HEK293 (cell line): ENCODE measurements at regions not wholly inside any gene's neighbourhood (a gene's known extent, or its start where the extent isn't known, plus 50 kb on each side); places are given as distances from the start of the nearest gene placed in this dataset.

Experiments
- CTCF ChIA-PET: fragments of 350-600 bp; formaldehyde crosslinking; extraction: SDS; loops from one replicate; lab custom pipeline; 2021; ENCODE audit warnings: antibody characterized with exemption; lab: Yijun Ruan, JAX
- POLR2A ChIA-PET: fragments of 300-600 bp; formaldehyde crosslinking; extraction: SDS; loops from one replicate; lab custom pipeline; 2020; ENCODE audit warnings: antibody characterized with exemption, inconsistent platforms; lab: Yijun Ruan, JAX
- H3K27ac ChIP-seq: fragments of 200-500 bp; sonication (Bioruptor generic); 2 replicates; pipeline ENCODE4 v1.5.1; 2014; ENCODE audit warnings: low read depth, low read length, control low read depth, inconsistent platforms; ENCODE audit errors: extremely low read depth
- H3K36me3 ChIP-seq, 2 experiments: fragments of 200-500 bp in 1 of 2; sonication (Bioruptor generic) in 1 of 2; 1 replicate in 1 of 2; 2 replicates in 1 of 2; pipeline ENCODE4 v1.5.1; 2014 to 2017; ENCODE audit warnings: inconsistent platforms in 2 of 2, low read length in 2 of 2; ENCODE audit not compliant: control insufficient read depth in 2 of 2, insufficient read depth in 1 of 2
- H3K4me1 ChIP-seq: fragments of 200-500 bp; sonication (Bioruptor generic); 2 replicates; pipeline ENCODE4 v1.5.1; 2014; ENCODE audit warnings: mild to moderate bottlenecking, low read length, inconsistent platforms; ENCODE audit not compliant: control insufficient read depth, insufficient read depth
- H3K4me3 ChIP-seq: 2 replicates; pipeline ENCODE4 v1.5.1; 2011; ENCODE audit warnings: low read depth, mild to moderate bottlenecking, control low read depth, low read length, moderate library complexity
- H3K9me3 ChIP-seq: fragments of 200-500 bp; sonication (Bioruptor generic); 2 replicates; pipeline ENCODE4 v1.5.1; 2014; ENCODE audit warnings: low read depth, low read length, inconsistent platforms; ENCODE audit not compliant: control insufficient read depth, insufficient read depth
- GLIS1 ChIP-seq: fragments of 450-650 bp; formaldehyde crosslinking; IDR thresholded peaks from 2 replicates; pipeline ENCODE4 v1.5.1; 2016; ENCODE audit warnings: missing biosample characterization, missing genetic modification characterization
- IKZF3 ChIP-seq: fragments of 450-650 bp; IDR thresholded peaks from 2 replicates; pipeline ENCODE4 v1.5.0; 2018; ENCODE audit warnings: missing biosample characterization, mild to moderate bottlenecking, missing genetic modification characterization, moderate library complexity
- SP7 ChIP-seq: fragments of 450-650 bp; formaldehyde crosslinking; IDR thresholded peaks from 2 replicates; pipeline ENCODE4 v1.5.1; 2016; ENCODE audit warnings: missing biosample characterization, missing genetic modification characterization
- ZBTB20 ChIP-seq: fragments of 450-650 bp; formaldehyde crosslinking; IDR thresholded peaks from 2 replicates; pipeline ENCODE4 v1.5.1; 2016; ENCODE audit warnings: missing biosample characterization, missing genetic modification characterization
- ZNF10 ChIP-seq: fragments of 450-650 bp; formaldehyde crosslinking; IDR thresholded peaks from 2 replicates; pipeline ENCODE4 v1.5.1; 2017; ENCODE audit warnings: missing biosample characterization, missing genetic modification characterization
- ZNF175 ChIP-seq: fragments of 450-650 bp; formaldehyde crosslinking; IDR thresholded peaks from 2 replicates; pipeline ENCODE4 v1.5.1; 2016; ENCODE audit warnings: missing biosample characterization, missing genetic modification characterization
- ZNF19 ChIP-seq: fragments of 450-650 bp; formaldehyde crosslinking; IDR thresholded peaks from 2 replicates; pipeline ENCODE4; 2016; ENCODE audit warnings: missing biosample characterization, missing genetic modification characterization, low read depth
- ZNF214 ChIP-seq: fragments of 450-650 bp; formaldehyde crosslinking; IDR thresholded peaks from 2 replicates; pipeline ENCODE4 v1.5.1; 2017; ENCODE audit warnings: missing biosample characterization, mild to moderate bottlenecking, missing genetic modification characterization, borderline replicate concordance
- ZNF248 ChIP-seq: fragments of 450-650 bp; formaldehyde crosslinking; IDR thresholded peaks from 2 replicates; pipeline ENCODE4 v1.5.1; 2017; ENCODE audit warnings: missing biosample characterization, missing genetic modification characterization
- ZNF302 ChIP-seq: fragments of 450-650 bp; formaldehyde crosslinking; IDR thresholded peaks from 2 replicates; pipeline ENCODE4 v1.5.1; 2016; ENCODE audit warnings: missing biosample characterization, missing genetic modification characterization, low read depth
- ZNF404 ChIP-seq: fragments of 450-650 bp; formaldehyde crosslinking; IDR thresholded peaks from 2 replicates; pipeline ENCODE4 v1.5.1; 2017; ENCODE audit warnings: missing biosample characterization, missing genetic modification characterization
- ZNF48 ChIP-seq: fragments of 450-650 bp; formaldehyde crosslinking; IDR thresholded peaks from 2 replicates; pipeline ENCODE4 v1.5.1; 2016; ENCODE audit warnings: missing biosample characterization, missing genetic modification characterization
- ZNF514 ChIP-seq: fragments of 450-650 bp; formaldehyde crosslinking; IDR thresholded peaks from 2 replicates; pipeline ENCODE4 v1.5.1; 2016; ENCODE audit warnings: missing biosample characterization, missing genetic modification characterization
- ZNF610 ChIP-seq: fragments of 450-650 bp; formaldehyde crosslinking; IDR thresholded peaks from 2 replicates; pipeline ENCODE4 v1.5.1; 2016; ENCODE audit warnings: missing biosample characterization, missing genetic modification characterization, borderline replicate concordance
- ZNF701 ChIP-seq: fragments of 450-650 bp; formaldehyde crosslinking; IDR thresholded peaks from 2 replicates; pipeline ENCODE4 v1.5.1; 2016; ENCODE audit warnings: missing biosample characterization, missing genetic modification characterization
- ZNF830 ChIP-seq: fragments of 450-650 bp; IDR thresholded peaks from 2 replicates; pipeline ENCODE4 v1.5.0; 2018; ENCODE audit warnings: missing biosample characterization, missing genetic modification characterization, low read depth, mild to moderate bottlenecking, moderate library complexity
- ZSCAN23 ChIP-seq: fragments of 450-650 bp; formaldehyde crosslinking; IDR thresholded peaks from 2 replicates; pipeline ENCODE4 v1.5.1; 2016; ENCODE audit warnings: missing biosample characterization, missing genetic modification characterization
- TF ChIP-seq, protein P1 (sequence below): fragments of 450-650 bp; formaldehyde crosslinking; IDR thresholded peaks from 2 replicates; pipeline ENCODE4 v1.5.1; 2017; ENCODE audit warnings: missing biosample characterization, missing genetic modification characterization
- TF ChIP-seq, protein P2 (sequence below): fragments of 450-650 bp; formaldehyde crosslinking; conservative IDR thresholded peaks from 2 replicates; pipeline ENCODE4 v1.5.1; 2016; ENCODE audit warnings: low read depth, missing biosample characterization, missing genetic modification characterization
- TF ChIP-seq, protein P3 (sequence below): fragments of 450-650 bp; formaldehyde crosslinking; IDR thresholded peaks from 2 replicates; pipeline ENCODE4 v1.5.1; 2016; ENCODE audit warnings: missing biosample characterization, missing genetic modification characterization
- TF ChIP-seq, protein P4 (sequence below): fragments of 450-650 bp; formaldehyde crosslinking; IDR thresholded peaks from 2 replicates; pipeline ENCODE4 v1.5.1; 2016; ENCODE audit warnings: missing biosample characterization, missing genetic modification characterization

DNA sequence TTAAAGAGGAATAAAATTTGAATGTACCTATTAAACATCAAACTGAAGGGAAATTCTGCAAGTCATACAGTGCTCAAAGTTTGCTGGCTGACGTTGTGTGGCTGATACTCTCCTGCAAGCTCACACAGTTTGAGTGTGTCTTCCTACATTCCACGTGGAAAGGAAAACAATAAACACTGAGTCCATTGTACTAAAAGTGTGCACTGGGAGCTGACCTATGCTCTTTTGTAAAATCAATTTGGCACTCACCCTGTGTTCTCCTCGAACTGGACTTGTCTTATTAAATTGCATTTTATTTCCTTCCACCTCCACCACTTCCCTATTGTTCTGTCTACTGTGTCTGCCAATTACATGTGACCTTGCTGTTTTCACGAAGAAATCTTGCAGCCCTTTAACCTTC, 458.0 kb downstream of the CPS1 start (continued):
- TF ChIP-seq ZNF214 = no peak
- no peak for TF ChIP-seq ZNF514 (tag by site-specific recombination)
- no peak for TF ChIP-seq ZNF610 (tag by site-specific recombination)
- TF ChIP-seq, all 188 proteins: peak for 0

DNA sequence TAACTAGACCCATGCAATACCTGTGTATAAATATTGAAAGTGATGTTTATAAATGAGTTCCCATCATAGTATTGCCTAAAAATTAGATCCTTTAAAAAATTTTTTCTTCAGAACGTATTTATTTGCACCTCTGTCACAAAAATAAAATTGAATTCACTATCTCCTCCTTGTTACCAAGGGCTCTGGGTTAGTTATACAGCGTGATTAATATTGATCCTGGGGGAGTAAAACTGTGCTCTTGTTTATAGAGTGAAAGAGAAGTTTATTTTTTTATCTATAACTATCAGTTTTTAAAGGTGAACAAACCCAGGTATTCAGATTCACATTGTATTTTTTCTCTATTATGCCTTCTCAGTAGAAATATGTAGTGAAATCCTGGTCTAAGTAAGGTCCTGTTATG, 458.5 kb downstream of the CPS1 start:
- POLR2A ChIA-PET = no interaction called here
- TF ChIP-seq ZNF404 (tag by site-specific recombination) (no peak), ZNF701 (tag by site-specific recombination) (no peak), ZNF19 (tag by site-specific recombination) (no peak), ZNF10 (tag by site-specific recombination) (no peak), ZNF830 (no peak), ZNF175 (tag by site-specific recombination) (no peak), IKZF3 (tag by site-specific recombination) (no peak), GLIS1 (tag by site-specific recombination) (no peak), SP7 (tag by site-specific recombination) (no peak), ZBTB20 (tag by site-specific recombination) (no peak), ZSCAN23 (tag by site-specific recombination) (no peak), ZNF48 (tag by site-specific recombination) (no peak), ZNF302 (tag by site-specific recombination) (no peak), ZNF248 (tag by site-specific recombination) (no peak)
- TF ChIP-seq, protein P1, sequence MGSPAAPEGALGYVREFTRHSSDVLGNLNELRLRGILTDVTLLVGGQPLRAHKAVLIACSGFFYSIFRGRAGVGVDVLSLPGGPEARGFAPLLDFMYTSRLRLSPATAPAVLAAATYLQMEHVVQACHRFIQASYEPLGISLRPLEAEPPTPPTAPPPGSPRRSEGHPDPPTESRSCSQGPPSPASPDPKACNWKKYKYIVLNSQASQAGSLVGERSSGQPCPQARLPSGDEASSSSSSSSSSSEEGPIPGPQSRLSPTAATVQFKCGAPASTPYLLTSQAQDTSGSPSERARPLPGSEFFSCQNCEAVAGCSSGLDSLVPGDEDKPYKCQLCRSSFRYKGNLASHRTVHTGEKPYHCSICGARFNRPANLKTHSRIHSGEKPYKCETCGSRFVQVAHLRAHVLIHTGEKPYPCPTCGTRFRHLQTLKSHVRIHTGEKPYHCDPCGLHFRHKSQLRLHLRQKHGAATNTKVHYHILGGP (tag by site-specific recombination) = no peak
- TF ChIP-seq, protein P2, sequence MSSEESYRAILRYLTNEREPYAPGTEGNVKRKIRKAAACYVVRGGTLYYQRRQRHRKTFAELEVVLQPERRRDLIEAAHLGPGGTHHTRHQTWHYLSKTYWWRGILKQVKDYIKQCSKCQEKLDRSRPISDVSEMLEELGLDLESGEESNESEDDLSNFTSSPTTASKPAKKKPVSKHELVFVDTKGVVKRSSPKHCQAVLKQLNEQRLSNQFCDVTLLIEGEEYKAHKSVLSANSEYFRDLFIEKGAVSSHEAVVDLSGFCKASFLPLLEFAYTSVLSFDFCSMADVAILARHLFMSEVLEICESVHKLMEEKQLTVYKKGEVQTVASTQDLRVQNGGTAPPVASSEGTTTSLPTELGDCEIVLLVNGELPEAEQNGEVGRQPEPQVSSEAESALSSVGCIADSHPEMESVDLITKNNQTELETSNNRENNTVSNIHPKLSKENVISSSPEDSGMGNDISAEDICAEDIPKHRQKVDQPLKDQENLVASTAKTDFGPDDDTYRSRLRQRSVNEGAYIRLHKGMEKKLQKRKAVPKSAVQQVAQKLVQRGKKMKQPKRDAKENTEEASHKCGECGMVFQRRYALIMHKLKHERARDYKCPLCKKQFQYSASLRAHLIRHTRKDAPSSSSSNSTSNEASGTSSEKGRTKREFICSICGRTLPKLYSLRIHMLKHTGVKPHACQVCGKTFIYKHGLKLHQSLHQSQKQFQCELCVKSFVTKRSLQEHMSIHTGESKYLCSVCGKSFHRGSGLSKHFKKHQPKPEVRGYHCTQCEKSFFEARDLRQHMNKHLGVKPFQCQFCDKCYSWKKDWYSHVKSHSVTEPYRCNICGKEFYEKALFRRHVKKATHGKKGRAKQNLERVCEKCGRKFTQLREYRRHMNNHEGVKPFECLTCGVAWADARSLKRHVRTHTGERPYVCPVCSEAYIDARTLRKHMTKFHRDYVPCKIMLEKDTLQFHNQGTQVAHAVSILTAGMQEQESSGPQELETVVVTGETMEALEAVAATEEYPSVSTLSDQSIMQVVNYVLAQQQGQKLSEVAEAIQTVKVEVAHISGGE (tag by site-specific recombination) = no peak
- TF ChIP-seq, protein P3, sequence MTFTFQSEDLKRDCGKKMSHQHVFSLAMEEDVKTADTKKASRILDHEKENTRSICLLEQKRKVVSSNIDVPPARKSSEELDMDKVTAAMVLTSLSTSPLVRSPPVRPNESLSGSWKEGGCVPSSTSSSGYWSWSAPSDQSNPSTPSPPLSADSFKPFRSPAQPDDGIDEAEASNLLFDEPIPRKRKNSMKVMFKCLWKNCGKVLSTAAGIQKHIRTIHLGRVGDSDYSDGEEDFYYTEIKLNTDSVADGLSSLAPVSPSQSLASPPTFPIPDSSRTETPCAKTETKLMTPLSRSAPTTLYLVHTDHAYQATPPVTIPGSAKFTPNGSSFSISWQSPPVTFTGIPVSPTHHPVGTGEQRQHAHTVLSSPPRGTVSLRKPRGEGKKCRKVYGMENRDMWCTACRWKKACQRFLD = no peak
- TF ChIP-seq, protein P4, sequence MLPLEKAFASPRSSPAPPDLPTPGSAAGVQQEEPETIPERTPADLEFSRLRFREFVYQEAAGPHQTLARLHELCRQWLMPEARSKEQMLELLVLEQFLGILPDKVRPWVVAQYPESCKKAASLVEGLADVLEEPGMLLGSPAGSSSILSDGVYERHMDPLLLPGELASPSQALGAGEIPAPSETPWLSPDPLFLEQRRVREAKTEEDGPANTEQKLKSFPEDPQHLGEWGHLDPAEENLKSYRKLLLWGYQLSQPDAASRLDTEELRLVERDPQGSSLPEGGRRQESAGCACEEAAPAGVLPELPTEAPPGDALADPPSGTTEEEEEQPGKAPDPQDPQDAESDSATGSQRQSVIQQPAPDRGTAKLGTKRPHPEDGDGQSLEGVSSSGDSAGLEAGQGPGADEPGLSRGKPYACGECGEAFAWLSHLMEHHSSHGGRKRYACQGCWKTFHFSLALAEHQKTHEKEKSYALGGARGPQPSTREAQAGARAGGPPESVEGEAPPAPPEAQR (tag by site-specific recombination) = no peak
- TF ChIP-seq, all 188 proteins: peak for 0
- CTCF ChIA-PET = no interaction called here

More for the DNA sequence above, 458.5 kb downstream of the CPS1 start:
- Histone ChIP-seq H3K27ac (no peak overlapping the region), H3K9me3 (no peaks in the 10 kb centered on the region), H3K4me3 (no peak overlapping the region), H3K36me3 (no peaks in the 10 kb centered on the region), H3K4me1 (no peaks in the 10 kb centered on the region)
